SU-DHL-6 (cell line): ENCODE measurements at regions not wholly inside any gene's neighbourhood (a gene's known extent, or its start where the extent isn't known, plus 50 kb on each side); places are given as distances from the start of the nearest gene placed in this dataset.

ENCODE experiments used
- H2AFZ ChIP-seq: fragments of 200-600 bp; sonication (generic); 2 replicates; pipeline ENCODE4 v1.6.1; 2014; ENCODE audit warnings: low read depth, mild to moderate bottlenecking, moderate library complexity, mixed read lengths, antibody characterized with exemption, low read length; ENCODE audit not compliant: severe bottlenecking
- H3F3A ChIP-seq: fragments of 200-600 bp; shearing (Covaris generic); 2 replicates; pipeline ENCODE4 v1.6.0; 2016; ENCODE audit warnings: antibody characterized with exemption, mild to moderate bottlenecking; ENCODE audit not compliant: insufficient read depth
- H3K27ac ChIP-seq: fragments of 200-600 bp; sonication (generic); 2 replicates; pipeline ENCODE4 v1.5.1; 2016; ENCODE audit warnings: low read depth, mild to moderate bottlenecking, low read length, moderate library complexity, mixed read lengths
- H3K27me3 ChIP-seq: fragments of 200-600 bp; sonication (generic), shearing (Covaris generic); 2 replicates; pipeline ENCODE4 v1.6.0; 2014; ENCODE audit warnings: mild to moderate bottlenecking, low read length
- H3K36me3 ChIP-seq: fragments of 200-600 bp; sonication (generic); 2 replicates; pipeline ENCODE4 v1.6.1; 2014; ENCODE audit warnings: mild to moderate bottlenecking, low read length, mixed read lengths
- H3K4me2 ChIP-seq: fragments of 300-600, 200-600 bp; shearing (Covaris generic), sonication (generic); 2 replicates; pipeline ENCODE4 v1.6.0; 2014; ENCODE audit warnings: low read length, low read depth, mild to moderate bottlenecking; ENCODE audit not compliant: poor library complexity, severe bottlenecking
- H3K4me3 ChIP-seq: fragments of 200-600 bp; sonication (generic); 2 replicates; pipeline ENCODE4 v1.5.1; 2014; ENCODE audit warnings: antibody characterized with exemption, low read length, mild to moderate bottlenecking, mixed read lengths; ENCODE audit not compliant: insufficient read depth, poor library complexity, severe bottlenecking
- H3K79me2 ChIP-seq: fragments of 200-600 bp; sonication (generic); 2 replicates; pipeline ENCODE4 v1.6.1; 2014; ENCODE audit warnings: mild to moderate bottlenecking, low read length, moderate library complexity; ENCODE audit not compliant: insufficient read depth
- H3K9ac ChIP-seq: fragments of 200-600 bp; sonication (generic); 2 replicates; pipeline ENCODE4 v1.7.0; 2014; ENCODE audit warnings: mild to moderate bottlenecking, low read length
- H3K9me2 ChIP-seq: fragments of 200-600 bp; sonication (generic); replicated peaks from 2 replicates; pipeline ENCODE4 v1.6.1; 2014; ENCODE audit warnings: low read length; ENCODE audit not compliant: insufficient read depth
- H3K9me3 ChIP-seq: fragments of 200-600 bp; sonication (generic); 2 replicates; pipeline ENCODE4 v1.6.1; 2014; ENCODE audit warnings: low read length, mixed read lengths; ENCODE audit not compliant: insufficient read depth
- H4K20me1 ChIP-seq: fragments of 200-600 bp; sonication (generic); 2 replicates; pipeline ENCODE4 v1.6.1; 2014; ENCODE audit warnings: low read depth, mild to moderate bottlenecking, antibody characterized with exemption, low read length, moderate library complexity, mixed read lengths
- CTCF ChIP-seq: fragments of 200-600 bp; sonication (generic); IDR thresholded peaks from one replicate; pipeline ENCODE4 v1.5.1; 2017; ENCODE audit warnings: antibody characterized with exemption, mild to moderate bottlenecking, low read length, moderate library complexity; ENCODE audit not compliant: insufficient read depth, poor library complexity, severe bottlenecking
- EZH2phosphoT487 ChIP-seq: fragments of 200-600 bp; sonication (generic), shearing (Covaris generic); conservative IDR thresholded peaks from 2 replicates; pipeline ENCODE4 v1.6.1; 2018; ENCODE audit warnings: mild to moderate bottlenecking, antibody characterized with exemption, low read length, moderate library complexity, mixed read lengths

GRCh38 chr5:54705994-54706653 lies 188.6 kb downstream of the SNX18 start:
- TF ChIP-seq EZH2phosphoT487 (no peak), CTCF (no peak)
- Histone ChIP-seq H3K27ac (no peak overlapping the region), H3K9ac (no peak overlapping the region), H3K9me2 (no peaks in the 10 kb centered on the region), H3K9me3 (no peaks in the 10 kb centered on the region), H3K36me3 (no peaks in the 10 kb centered on the region), H3K79me2 (no peaks in the 10 kb centered on the region), H3F3A (no peaks in the 10 kb centered on the region), H3K27me3 (no peaks in the 10 kb centered on the region), H3K4me3 (no peak overlapping the region), H3K4me2 (no peak overlapping the region), H2AFZ (no peak overlapping the region), H4K20me1 (no peaks in the 10 kb centered on the region)

- Histone ChIP-seq H2AFZ (no peak overlapping the region), H3K9me2 (no peaks in the 10 kb centered on the region), H3K4me2 (no peak overlapping the region), H3K27me3 (no peaks in the 10 kb centered on the region), H3K9ac (no peak overlapping the region), H3F3A (no peaks in the 10 kb centered on the region), H3K79me2 (no peaks in the 10 kb centered on the region), H3K4me3 (no peak overlapping the region), H3K9me3 (no peaks in the 10 kb centered on the region), H4K20me1 (no peaks in the 10 kb centered on the region), H3K36me3 (no peaks in the 10 kb centered on the region), H3K27ac (no peak overlapping the region)
- no peak for TF ChIP-seq CTCF
- no peak for TF ChIP-seq EZH2phosphoT487
These were observed 187.3 kb downstream of the SNX18 start for GRCh38 chr5:54704825-54705224.

GRCh38 chr5:54704333-54704732 lies 186.8 kb downstream of the SNX18 start:
- H3K27ac ChIP-seq: no peak overlapping the region
- no peak for TF ChIP-seq EZH2phosphoT487
- TF ChIP-seq CTCF: no peak

More at GRCh38 chr5:54704333-54704732, 186.8 kb downstream of the SNX18 start:
- H3K9me2 ChIP-seq: no peaks in the 10 kb centered on the region
- no peaks in the 10 kb centered on the region for H3F3A ChIP-seq
- no peaks in the 10 kb centered on the region for H4K20me1 ChIP-seq
- H2AFZ ChIP-seq: no peak overlapping the region
- no peak overlapping the region for H3K4me2 ChIP-seq
- H3K9me3 ChIP-seq: no peaks in the 10 kb centered on the region
- H3K79me2 ChIP-seq: no peaks in the 10 kb centered on the region
- H3K4me3 ChIP-seq: no peak overlapping the region
- no peak overlapping the region for H3K9ac ChIP-seq
- no peaks in the 10 kb centered on the region for H3K36me3 ChIP-seq
- H3K27me3 ChIP-seq: no peaks in the 10 kb centered on the region
